Right ventricle myocardium superior (tissue), 1 donor: ENCODE measurements at regions not wholly inside any gene's neighbourhood (a gene's known extent, or its start where the extent isn't known, plus 50 kb on each side); places are given as distances from the start of the nearest gene placed in this dataset.

Experiments used
- ATAC-seq: fragments of 200-7000 bp; cut with Tn5 transposase; one replicate; pipeline ENCODE4 v1.9.1; 2020; ENCODE audit warnings: mild to moderate bottlenecking; ENCODE audit not compliant: poor library complexity
- DNase-seq: peaks from one replicate; pipeline ENCODE4 v3.0.0-alpha.2; 2020
- intact Hi-C: fragments of 100-400 bp; cut with DNase I; formaldehyde crosslinking; loops from one replicate; pipeline ENCODE4 v1.11.2; 2022
- donor health status: DM: no; HTN: yes; CAD: no; lungs with severe emphysema.

DNA sequence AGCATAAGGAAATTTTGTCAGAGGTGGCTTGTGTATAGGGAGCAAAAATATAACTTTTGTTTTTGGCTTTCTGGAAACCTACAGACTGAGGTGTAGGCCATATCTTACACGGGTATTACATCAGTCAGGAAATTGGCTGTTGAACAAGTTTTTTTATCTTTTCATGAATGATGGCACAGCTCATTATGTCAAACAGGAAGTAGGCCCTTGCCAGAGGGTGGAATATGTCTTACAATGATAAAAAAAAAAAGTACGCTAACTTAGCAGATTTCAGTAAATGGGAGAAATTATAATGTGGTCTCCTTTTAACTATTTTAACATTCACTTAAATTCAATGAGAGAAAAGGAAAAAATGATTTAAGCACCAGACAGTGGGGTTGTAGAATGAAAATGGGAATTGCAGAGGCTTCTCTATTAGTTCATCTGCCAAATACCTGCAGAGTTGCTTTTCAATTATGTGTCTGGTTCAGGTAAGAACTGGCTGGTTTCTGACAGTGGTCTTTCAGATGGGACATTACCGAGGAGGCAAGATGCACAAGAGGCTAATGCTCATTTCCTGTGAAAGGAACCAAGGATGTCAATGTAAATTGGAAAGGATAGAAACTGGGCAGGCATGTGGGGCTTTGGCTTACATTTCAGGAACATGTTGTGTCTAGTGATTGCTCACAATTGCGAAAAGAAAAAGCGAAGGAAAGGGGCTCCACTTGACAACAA is 169.9 kb downstream of the NNT start:
- intact Hi-C loops = no loop called here
- ATAC-seq (peak; percentile 39), DNase-seq (no peak)

DNA sequence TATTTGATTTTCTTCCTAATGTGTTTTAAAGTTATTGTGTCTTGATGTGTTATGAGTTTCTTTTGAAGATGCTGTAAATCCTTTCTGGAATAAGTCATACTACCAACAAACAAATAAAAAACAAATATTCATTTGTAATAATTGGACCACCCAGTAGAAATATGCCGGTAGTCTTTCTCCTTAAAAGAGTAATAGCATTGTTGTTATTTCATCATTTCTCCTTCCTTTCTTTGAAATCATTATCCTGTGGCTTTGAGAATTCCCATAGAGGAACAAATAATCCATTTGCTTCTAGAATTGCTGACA is 169.4 kb downstream of the NNT start:
- DNase-seq (no peak), ATAC-seq (no peak)
- intact Hi-C loops = no loop called here

DNA sequence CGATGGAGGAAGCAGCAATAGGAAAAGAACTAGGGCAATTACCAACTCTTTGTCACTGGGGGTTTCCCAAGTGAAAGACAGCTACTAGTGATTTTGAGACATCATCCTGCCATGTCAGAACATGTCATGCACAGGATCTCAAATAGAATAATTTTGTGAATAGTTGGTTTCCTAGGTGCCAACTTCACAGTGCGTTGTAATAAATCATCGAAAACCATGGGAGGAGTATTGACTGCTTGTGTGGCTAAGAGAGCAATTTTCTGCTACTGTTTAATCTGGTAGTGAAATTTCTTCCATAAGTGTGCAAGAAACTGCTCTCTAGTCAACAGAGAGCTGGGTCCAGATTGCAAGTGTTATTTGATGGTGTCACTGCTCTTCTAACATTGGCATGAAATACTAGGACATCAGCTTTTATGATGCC is 168.6 kb downstream of the NNT start:
- intact Hi-C loops = no loop called here
- ATAC-seq (no peak), DNase-seq (no peak)

DNA sequence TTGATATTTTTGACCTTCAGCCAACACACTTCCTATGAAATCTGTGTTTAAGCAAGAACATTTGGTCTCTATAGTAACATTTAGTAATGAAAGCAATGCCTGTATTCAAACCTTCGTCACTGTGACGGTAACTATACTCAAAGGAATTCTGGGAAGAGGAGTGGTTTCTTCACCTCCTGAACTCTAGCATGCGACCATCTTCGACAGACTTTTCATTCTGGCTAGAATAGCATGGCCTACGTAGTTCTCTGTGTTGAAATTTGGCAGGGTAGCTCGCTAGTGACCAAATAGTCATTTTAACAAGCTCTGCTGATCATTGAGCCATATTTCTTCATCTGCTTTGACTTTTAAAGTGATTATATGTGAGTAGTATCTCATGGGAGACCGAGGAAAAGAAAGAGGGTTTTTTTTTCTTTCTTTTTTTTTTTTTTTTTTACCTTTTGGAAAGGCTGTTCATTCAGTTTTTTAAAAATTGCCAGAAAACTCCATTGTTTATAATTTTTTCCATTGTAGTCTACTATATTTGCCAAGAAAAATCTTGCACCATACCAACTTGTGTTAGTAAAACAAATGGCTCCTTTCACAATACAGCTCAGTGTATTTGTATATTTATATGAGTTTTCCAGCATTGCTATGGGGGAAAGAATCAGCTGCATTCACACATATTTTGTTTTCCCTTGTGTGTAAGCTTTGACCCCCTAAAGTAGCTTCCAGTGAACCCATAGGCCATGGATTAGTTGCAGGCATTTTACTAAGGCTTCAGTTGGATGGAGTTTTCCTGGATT is 166.8 kb downstream of the NNT start:
- intact Hi-C loops = no loop called here
- DNase-seq (no peak), ATAC-seq (peak; percentile 92)
